ENCODE measurements at regions not wholly inside any gene's neighbourhood (a gene's known extent, or its start where the extent isn't known, plus 50 kb on each side); places are given as distances from the start of the nearest gene placed in this dataset.

- TF ChIP-seq POLR2A (IDR thresholded peaks at IDR 0.05) (no peak), CTCF (IDR thresholded peaks at IDR 0.05) (no peak), EP300 (IDR thresholded peaks at IDR 0.05) (no peak), POLR2AphosphoS5 (IDR thresholded peaks at IDR 0.05) (no peak)
These were observed 278.0 kb downstream of the FGF9 start for GRCh38 chr13:21948769-21949474.

Measured in gastroesophageal sphincter (tissue), 3 donors.